Testis (tissue), 2 donors: ENCODE measurements at regions not wholly inside any gene's neighbourhood (a gene's known extent, or its start where the extent isn't known, plus 50 kb on each side); places are given as distances from the start of the nearest gene placed in this dataset.

Source experiments
- CTCF ChIP-seq, 3 experiments: fragments of 450-650 bp in 2 of 3; fragments of 200-600 bp in 1 of 3; sonication (generic) in 1 of 3; IDR thresholded peaks; one replicate each; pipeline ENCODE4 v1.5.1; 2016 to 2019; ENCODE audit warnings: antibody characterized with exemption in 3 of 3, mild to moderate bottlenecking in 2 of 3, moderate library complexity in 1 of 3
- POLR2A ChIP-seq: fragments of 450-650 bp; IDR thresholded peaks from one replicate; pipeline ENCODE4 v1.6.1; 2017; ENCODE audit warnings: antibody characterized with exemption, mild to moderate bottlenecking, moderate library complexity

- TF ChIP-seq CTCF (IDR thresholded peaks at IDR 0.05) (no peak), POLR2A (no peak)
Observed at GRCh38 chr1:58255192-58255591, 291.3 kb downstream of the OMA1 start.
